Smooth muscle cell (in vitro differentiated cells): ENCODE measurements at regions not wholly inside any gene's neighbourhood (a gene's known extent, or its start where the extent isn't known, plus 50 kb on each side); places are given as distances from the start of the nearest gene placed in this dataset.

ENCODE experiments used
- DNase-seq: peaks from one replicate; lab custom pipeline; 2025; ENCODE audit not compliant: unreplicated experiment; lab: John Stamatoyannopoulos, UW
- H2AFZ ChIP-seq: fragments of 200-600 bp; sonication (generic); 2 replicates; pipeline ENCODE4 v1.6.0; 2016; ENCODE audit warnings: antibody characterized with exemption, low read depth, mild to moderate bottlenecking
- H3F3A ChIP-seq: fragments of 200-600 bp; sonication (generic); 2 replicates; pipeline ENCODE4 v1.6.0; 2017; ENCODE audit warnings: antibody characterized with exemption, low read depth
- H3K27ac ChIP-seq: fragments of 200-600 bp; sonication (generic); 2 replicates; pipeline ENCODE4 v1.5.1; 2016; ENCODE audit warnings: low read depth, mild to moderate bottlenecking
- H3K27me3 ChIP-seq: fragments of 200-600 bp; sonication (generic); 2 replicates; pipeline ENCODE4 v1.6.1; 2016; ENCODE audit warnings: low read depth, mild to moderate bottlenecking
- H3K36me3 ChIP-seq: fragments of 200-600 bp; sonication (generic); 2 replicates; pipeline ENCODE4 v1.5.1; 2016; ENCODE audit warnings: low read depth
- H3K4me1 ChIP-seq: fragments of 200-600 bp; sonication (generic); 2 replicates; pipeline ENCODE4 v1.5.1; 2016; ENCODE audit warnings: low read depth
- H3K4me2 ChIP-seq: fragments of 200-600 bp; sonication (generic); 2 replicates; pipeline ENCODE4 v1.6.0; 2016; ENCODE audit warnings: mild to moderate bottlenecking
- H3K4me3 ChIP-seq: fragments of 200-600 bp; sonication (generic); 2 replicates; pipeline ENCODE4 v1.5.1; 2016; ENCODE audit warnings: mild to moderate bottlenecking
- H3K79me2 ChIP-seq: fragments of 200-600 bp; sonication (generic); 2 replicates; pipeline ENCODE4 v1.6.0; 2016; ENCODE audit warnings: low read depth, mild to moderate bottlenecking
- H3K9ac ChIP-seq: fragments of 200-600 bp; sonication (generic); 2 replicates; pipeline ENCODE4 v1.6.0; 2016; ENCODE audit warnings: low read depth
- H3K9me3 ChIP-seq: fragments of 200-600 bp; sonication (generic); replicated peaks from 2 replicates; pipeline ENCODE4 v1.5.1; 2016; ENCODE audit warnings: low read depth
- H4K20me1 ChIP-seq: fragments of 200-600 bp; sonication (generic); 2 replicates; pipeline ENCODE4 v1.6.0; 2016; ENCODE audit warnings: low read depth
- WGBS: methylation state at CpG from one replicate; pipeline ENCODE4 v1.1.7; 2016; ENCODE audit warnings: low lambda C conversion rate; 5-methylcytosine and 5-hydroxymethylcytosine counted together
- TF ChIP-seq, protein P1 (sequence below): fragments of 200-600 bp; sonication (generic); IDR thresholded peaks from 2 replicates; pipeline ENCODE4 v1.5.1; 2017; ENCODE audit warnings: borderline replicate concordance, mild to moderate bottlenecking, antibody characterized with exemption; ENCODE audit not compliant: insufficient read depth, poor library complexity, severe bottlenecking

DNA sequence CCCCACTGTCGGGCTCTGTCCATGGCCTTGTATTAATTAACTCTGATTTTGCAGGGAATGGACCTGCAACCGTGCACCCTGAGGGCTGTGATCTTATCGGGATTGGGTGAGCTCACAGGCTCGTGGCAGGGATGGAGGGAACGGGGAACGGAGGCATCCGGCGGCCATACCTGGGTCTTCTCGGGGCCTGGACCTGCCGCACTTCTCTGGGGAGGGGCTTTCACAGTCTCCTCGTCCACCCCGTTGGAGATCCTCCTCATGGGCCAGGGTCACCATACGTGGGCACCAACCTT, 57.5 kb upstream of the SHH start:
- no peak overlapping the region for H3K4me3 ChIP-seq
- H2AFZ ChIP-seq, result no peak overlapping the region
- TF ChIP-seq, protein P1, sequence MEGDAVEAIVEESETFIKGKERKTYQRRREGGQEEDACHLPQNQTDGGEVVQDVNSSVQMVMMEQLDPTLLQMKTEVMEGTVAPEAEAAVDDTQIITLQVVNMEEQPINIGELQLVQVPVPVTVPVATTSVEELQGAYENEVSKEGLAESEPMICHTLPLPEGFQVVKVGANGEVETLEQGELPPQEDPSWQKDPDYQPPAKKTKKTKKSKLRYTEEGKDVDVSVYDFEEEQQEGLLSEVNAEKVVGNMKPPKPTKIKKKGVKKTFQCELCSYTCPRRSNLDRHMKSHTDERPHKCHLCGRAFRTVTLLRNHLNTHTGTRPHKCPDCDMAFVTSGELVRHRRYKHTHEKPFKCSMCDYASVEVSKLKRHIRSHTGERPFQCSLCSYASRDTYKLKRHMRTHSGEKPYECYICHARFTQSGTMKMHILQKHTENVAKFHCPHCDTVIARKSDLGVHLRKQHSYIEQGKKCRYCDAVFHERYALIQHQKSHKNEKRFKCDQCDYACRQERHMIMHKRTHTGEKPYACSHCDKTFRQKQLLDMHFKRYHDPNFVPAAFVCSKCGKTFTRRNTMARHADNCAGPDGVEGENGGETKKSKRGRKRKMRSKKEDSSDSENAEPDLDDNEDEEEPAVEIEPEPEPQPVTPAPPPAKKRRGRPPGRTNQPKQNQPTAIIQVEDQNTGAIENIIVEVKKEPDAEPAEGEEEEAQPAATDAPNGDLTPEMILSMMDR, result no peak
- no peak overlapping the region for H3K9ac ChIP-seq
- H3K27ac ChIP-seq, result no peak overlapping the region
- DNase-seq, result no peak
- H3F3A ChIP-seq, result no peaks in the 10 kb centered on the region
- no peaks in the 10 kb centered on the region for H4K20me1 ChIP-seq
- no peaks in the 10 kb centered on the region for H3K27me3 ChIP-seq
- H3K36me3 ChIP-seq, result no peaks in the 10 kb centered on the region
- H3K4me1 ChIP-seq, result no peaks in the 10 kb centered on the region
- no peaks in the 10 kb centered on the region for H3K79me2 ChIP-seq
- no peaks in the 10 kb centered on the region for H3K9me3 ChIP-seq
- H3K4me2 ChIP-seq, result no peak overlapping the region
- WGBS, result 92% methylated on average over 13 of the region's 13 CpGs

DNA sequence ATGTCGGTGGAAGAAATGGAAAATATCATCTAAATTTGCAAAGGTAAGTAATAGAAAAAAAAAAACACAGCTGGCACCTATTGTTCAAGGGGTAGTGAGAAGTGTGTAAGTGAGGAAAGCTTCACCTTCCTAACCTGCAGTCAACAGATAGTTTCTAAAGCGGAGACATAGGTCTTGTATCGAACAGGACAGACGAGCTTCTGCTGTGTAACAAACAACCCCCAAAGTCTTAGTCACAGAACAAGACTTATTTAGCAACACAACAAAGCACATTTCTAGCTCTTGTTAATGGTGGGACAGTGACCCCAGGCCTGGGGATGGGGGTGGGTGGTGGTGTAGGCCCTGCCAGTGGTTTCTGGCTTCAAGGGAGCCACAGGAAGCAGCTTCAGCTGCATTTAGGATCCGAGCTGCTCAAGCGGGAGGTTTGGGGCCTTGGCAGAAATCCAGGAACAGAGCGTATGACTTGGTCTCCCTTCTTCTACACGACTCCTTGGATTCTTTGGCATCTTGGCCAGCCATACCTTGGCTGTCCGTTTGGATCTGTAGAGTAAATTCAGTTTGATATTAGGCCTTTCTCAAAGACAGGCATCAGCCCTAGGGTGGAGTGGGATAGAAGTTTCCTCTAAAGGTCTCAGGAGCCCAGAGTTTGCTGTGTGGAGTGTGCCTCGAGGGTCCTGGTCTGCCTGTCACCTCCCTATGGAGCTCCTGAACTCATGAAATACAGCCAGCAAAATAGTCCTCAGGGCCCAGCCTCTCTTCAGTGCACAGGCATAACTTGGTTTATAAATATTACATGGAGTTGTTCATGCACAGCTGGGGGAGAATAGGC, 56.9 kb upstream of the SHH start:
- Histone ChIP-seq H3K4me1 (no peaks in the 10 kb centered on the region), H3F3A (no peaks in the 10 kb centered on the region), H3K4me3 (no peak overlapping the region), H4K20me1 (no peaks in the 10 kb centered on the region), H3K9me3 (no peaks in the 10 kb centered on the region), H2AFZ (no peak overlapping the region), H3K27me3 (no peaks in the 10 kb centered on the region), H3K9ac (no peak overlapping the region), H3K4me2 (no peak overlapping the region), H3K79me2 (no peaks in the 10 kb centered on the region), H3K36me3 (no peaks in the 10 kb centered on the region), H3K27ac (no peak overlapping the region)
- WGBS, result 88% methylated on average over 10 of the region's 10 CpGs
- TF ChIP-seq, protein P1, result no peak
- DNase-seq, result no peak

DNA sequence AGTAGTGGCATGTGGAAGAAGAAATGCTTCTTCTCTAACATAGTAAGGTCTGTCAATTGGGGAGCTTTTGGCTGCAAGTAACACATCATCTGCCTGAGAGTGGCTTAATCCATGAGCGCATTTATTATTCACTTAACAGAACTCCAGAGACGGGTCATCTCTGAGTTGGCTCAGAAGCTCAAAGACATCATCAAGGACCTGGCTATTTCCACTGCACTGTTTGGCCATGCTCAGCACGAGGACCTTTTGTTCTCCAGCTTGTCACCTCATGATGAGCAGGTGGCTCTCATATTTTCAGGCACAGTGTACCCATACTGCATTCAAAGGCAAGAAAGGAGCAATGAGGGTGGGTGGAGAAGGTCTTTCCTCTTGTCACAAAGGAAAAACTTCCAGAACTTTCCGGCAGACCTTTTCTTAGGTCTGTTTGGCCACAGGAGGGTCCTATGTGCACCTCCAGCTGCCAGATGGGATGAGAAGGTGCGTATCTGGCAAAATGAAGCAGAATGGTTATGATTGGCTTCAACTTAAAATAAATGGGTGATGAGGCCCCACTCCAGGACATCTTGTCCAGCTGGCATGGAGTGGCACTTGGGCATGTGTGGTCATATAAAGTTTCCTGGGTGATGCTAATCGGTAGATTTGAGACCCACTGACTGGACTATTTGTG, 55.6 kb upstream of the SHH start:
- H3K4me3 ChIP-seq, result no peak overlapping the region
- H3K4me1 ChIP-seq, result no peaks in the 10 kb centered on the region
- no peak overlapping the region for H2AFZ ChIP-seq
- H3K9ac ChIP-seq, result no peak overlapping the region
- no peaks in the 10 kb centered on the region for H3F3A ChIP-seq
- 82% methylated on average over 6 of the region's 6 CpGs for WGBS
- H3K4me2 ChIP-seq, result no peak overlapping the region
- no peaks in the 10 kb centered on the region for H4K20me1 ChIP-seq
- H3K79me2 ChIP-seq, result no peaks in the 10 kb centered on the region
- no peak for DNase-seq
- TF ChIP-seq, protein P1, result no peak
- no peak overlapping the region for H3K27ac ChIP-seq
- no peaks in the 10 kb centered on the region for H3K9me3 ChIP-seq
- no peaks in the 10 kb centered on the region for H3K36me3 ChIP-seq
- H3K27me3 ChIP-seq, result no peaks in the 10 kb centered on the region
